ENCODE measurements at regions not wholly inside any gene's neighbourhood (a gene's known extent, or its start where the extent isn't known, plus 50 kb on each side); places are given as distances from the start of the nearest gene placed in this dataset.

DNA sequence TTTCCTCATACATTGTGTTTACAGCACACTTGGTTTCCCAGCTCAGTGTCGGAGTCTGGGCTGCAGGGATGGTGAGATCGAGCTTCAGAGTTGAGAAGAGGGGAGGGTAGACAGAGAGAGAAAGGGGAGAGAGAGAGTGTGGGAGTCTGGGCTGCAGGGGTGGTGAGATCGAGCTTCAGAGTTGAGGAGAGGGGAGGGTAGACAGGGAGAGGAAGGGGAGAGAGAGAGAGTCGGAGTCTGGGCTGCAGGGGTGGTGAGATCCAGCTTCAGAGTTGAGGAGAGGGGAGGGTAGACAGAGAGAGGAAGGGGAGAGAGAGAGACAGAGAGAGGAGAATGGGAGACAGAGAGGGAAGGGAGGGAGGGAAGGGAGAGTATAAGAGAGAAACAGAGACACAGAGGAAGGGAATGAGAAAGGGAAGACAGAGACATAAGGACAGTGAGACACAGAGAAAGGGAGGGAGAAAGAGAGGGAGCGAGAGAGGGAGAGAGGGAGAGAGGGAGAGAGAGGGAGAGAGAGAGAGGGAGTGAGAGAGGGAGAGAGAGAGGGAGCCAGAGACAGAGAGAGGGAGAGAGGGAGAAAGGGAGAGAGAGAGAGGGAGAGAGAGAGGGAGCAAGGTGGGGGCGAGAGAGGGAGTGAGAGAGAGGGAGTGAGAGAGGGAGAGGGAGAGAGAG is 222.7 kb upstream of the GMDS start:
- Histone ChIP-seq H3K27me3 (ENCODE audit: insufficient read depth, insufficient read length) (no peaks in the 10 kb centered on the region), H3K9me3 (ENCODE audit: insufficient read depth, low read length) (no peaks in the 10 kb centered on the region), H3K4me1 (ENCODE audit: insufficient read depth, insufficient read length) (no peaks in the 10 kb centered on the region), H3K4me3 (ENCODE audit: insufficient read length, low read depth) (no peak overlapping the region), H3K9ac (ENCODE audit: insufficient read length, low read depth) (no peak overlapping the region), H3K36me3 (ENCODE audit: insufficient read depth, insufficient read length, low read length) (no peaks in the 10 kb centered on the region)
- DNase-seq (ENCODE audit: low read depth, low spot score) = no peak
- TF ChIP-seq ZNF274 (IDR thresholded peaks at IDR 0.05; ENCODE audit: low read depth, low read length) (no peak), YY1 (IDR thresholded peaks at IDR 0.05; ENCODE audit: insufficient read depth, insufficient read length) (no peak), SUZ12 (IDR thresholded peaks at IDR 0.05; ENCODE audit: extremely low read depth, insufficient read depth, insufficient read length) (no peak)

- TF ChIP-seq ZNF274 (IDR thresholded peaks at IDR 0.05; ENCODE audit: low read depth, low read length) (no peak), YY1 (IDR thresholded peaks at IDR 0.05; ENCODE audit: insufficient read depth, insufficient read length) (no peak), SUZ12 (IDR thresholded peaks at IDR 0.05; ENCODE audit: extremely low read depth, insufficient read depth, insufficient read length) (no peak)
- no peaks in the 10 kb centered on the region for H3K36me3 ChIP-seq (ENCODE audit: insufficient read depth, insufficient read length, low read length)
- no peaks in the 10 kb centered on the region for H3K27me3 ChIP-seq (ENCODE audit: insufficient read depth, insufficient read length)
- H3K9me3 ChIP-seq (ENCODE audit: insufficient read depth, low read length) = no peaks in the 10 kb centered on the region
- no peaks in the 10 kb centered on the region for H3K4me1 ChIP-seq (ENCODE audit: insufficient read depth, insufficient read length)
- H3K4me3 ChIP-seq (ENCODE audit: insufficient read length, low read depth) = no peak overlapping the region
- DNase-seq (ENCODE audit: low read depth, low spot score) = no peak
- H3K9ac ChIP-seq (ENCODE audit: insufficient read length, low read depth) = no peak overlapping the region
Observed at GRCh38 chr6:2465336-2465735, 219.9 kb upstream of the GMDS start.

GRCh38 chr6:2464641-2465040 is 219.2 kb upstream of the GMDS start:
- TF ChIP-seq ZNF274 (IDR thresholded peaks at IDR 0.05; ENCODE audit: low read depth, low read length) (no peak), YY1 (IDR thresholded peaks at IDR 0.05; ENCODE audit: insufficient read depth, insufficient read length) (no peak), SUZ12 (IDR thresholded peaks at IDR 0.05; ENCODE audit: extremely low read depth, insufficient read depth, insufficient read length) (no peak)
- H3K27me3 ChIP-seq (ENCODE audit: insufficient read depth, insufficient read length) = no peaks in the 10 kb centered on the region
- H3K4me1 ChIP-seq (ENCODE audit: insufficient read depth, insufficient read length) = no peaks in the 10 kb centered on the region
- H3K9ac ChIP-seq (ENCODE audit: insufficient read length, low read depth) = no peak overlapping the region
- no peaks in the 10 kb centered on the region for H3K36me3 ChIP-seq (ENCODE audit: insufficient read depth, insufficient read length, low read length)
- no peaks in the 10 kb centered on the region for H3K9me3 ChIP-seq (ENCODE audit: insufficient read depth, low read length)
- no peak for DNase-seq (ENCODE audit: low read depth, low spot score)
- H3K4me3 ChIP-seq (ENCODE audit: insufficient read length, low read depth) = no peak overlapping the region

- Histone ChIP-seq H3K4me3 (ENCODE audit: insufficient read length, low read depth) (no peak overlapping the region), H3K27me3 (ENCODE audit: insufficient read depth, insufficient read length) (no peaks in the 10 kb centered on the region), H3K4me1 (ENCODE audit: insufficient read depth, insufficient read length) (no peaks in the 10 kb centered on the region), H3K36me3 (ENCODE audit: insufficient read depth, insufficient read length, low read length) (no peaks in the 10 kb centered on the region), H3K9ac (ENCODE audit: insufficient read length, low read depth) (no peak overlapping the region), H3K9me3 (ENCODE audit: insufficient read depth, low read length) (no peaks in the 10 kb centered on the region)
- TF ChIP-seq YY1 (IDR thresholded peaks at IDR 0.05; ENCODE audit: insufficient read depth, insufficient read length) (no peak), SUZ12 (IDR thresholded peaks at IDR 0.05; ENCODE audit: extremely low read depth, insufficient read depth, insufficient read length) (no peak), ZNF274 (IDR thresholded peaks at IDR 0.05; ENCODE audit: low read depth, low read length) (no peak)
- no peak for DNase-seq (ENCODE audit: low read depth, low spot score)
Observed at GRCh38 chr6:2462831-2463230, 217.4 kb upstream of the GMDS start.

GRCh38 chr6:2460216-2460745 is 214.9 kb upstream of the GMDS start:
- no peaks in the 10 kb centered on the region for H3K9me3 ChIP-seq (ENCODE audit: insufficient read depth, low read length)
- H3K4me3 ChIP-seq (ENCODE audit: insufficient read length, low read depth) = no peak overlapping the region
- H3K4me1 ChIP-seq (ENCODE audit: insufficient read depth, insufficient read length) = no peaks in the 10 kb centered on the region
- H3K27me3 ChIP-seq (ENCODE audit: insufficient read depth, insufficient read length) = no peaks in the 10 kb centered on the region
- H3K9ac ChIP-seq (ENCODE audit: insufficient read length, low read depth) = no peak overlapping the region
- H3K36me3 ChIP-seq (ENCODE audit: insufficient read depth, insufficient read length, low read length) = no peaks in the 10 kb centered on the region
- TF ChIP-seq ZNF274 (IDR thresholded peaks at IDR 0.05; ENCODE audit: low read depth, low read length) (no peak), SUZ12 (IDR thresholded peaks at IDR 0.05; ENCODE audit: extremely low read depth, insufficient read depth, insufficient read length) (no peak), YY1 (IDR thresholded peaks at IDR 0.05; ENCODE audit: insufficient read depth, insufficient read length) (no peak)
- DNase-seq (ENCODE audit: low read depth, low spot score) = no peak

DNA sequence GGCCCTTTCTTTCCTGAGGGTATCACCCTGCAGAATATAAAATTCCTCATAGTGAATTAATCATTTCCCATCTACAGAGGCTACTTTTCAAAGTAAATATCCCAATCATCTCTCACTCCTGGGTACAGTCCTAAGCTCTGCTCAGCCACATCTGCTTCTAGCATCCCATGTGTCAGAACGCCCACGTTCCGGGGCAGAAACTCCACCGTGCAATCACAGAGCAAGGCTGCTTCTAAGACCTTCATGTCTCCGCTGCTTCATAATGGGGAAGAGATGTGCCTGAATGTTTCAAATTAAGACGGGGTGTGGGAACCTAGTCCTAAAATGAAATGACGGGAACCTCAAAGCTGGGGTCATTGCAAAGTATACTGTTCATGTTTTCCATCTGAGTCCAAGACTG is 208.8 kb upstream of the GMDS start:
- no peak for DNase-seq (ENCODE audit: low read depth, low spot score)
- Histone ChIP-seq H3K9me3 (ENCODE audit: insufficient read depth, low read length) (no peaks in the 10 kb centered on the region; the same call in 1 of the 2 replicates), H3K4me1 (ENCODE audit: insufficient read depth, insufficient read length) (no peaks in the 10 kb centered on the region), H3K27me3 (ENCODE audit: insufficient read depth, insufficient read length) (peaks cover 9% of the 10 kb centered on the region), H3K9ac (ENCODE audit: insufficient read length, low read depth) (no peak overlapping the region), H3K36me3 (ENCODE audit: insufficient read depth, insufficient read length, low read length) (no peaks in the 10 kb centered on the region), H3K4me3 (ENCODE audit: insufficient read length, low read depth) (no peak overlapping the region)
- TF ChIP-seq YY1 (IDR thresholded peaks at IDR 0.05; ENCODE audit: insufficient read depth, insufficient read length) (no peak), ZNF274 (IDR thresholded peaks at IDR 0.05; ENCODE audit: low read depth, low read length) (no peak), SUZ12 (IDR thresholded peaks at IDR 0.05; ENCODE audit: extremely low read depth, insufficient read depth, insufficient read length) (no peak)

DNA sequence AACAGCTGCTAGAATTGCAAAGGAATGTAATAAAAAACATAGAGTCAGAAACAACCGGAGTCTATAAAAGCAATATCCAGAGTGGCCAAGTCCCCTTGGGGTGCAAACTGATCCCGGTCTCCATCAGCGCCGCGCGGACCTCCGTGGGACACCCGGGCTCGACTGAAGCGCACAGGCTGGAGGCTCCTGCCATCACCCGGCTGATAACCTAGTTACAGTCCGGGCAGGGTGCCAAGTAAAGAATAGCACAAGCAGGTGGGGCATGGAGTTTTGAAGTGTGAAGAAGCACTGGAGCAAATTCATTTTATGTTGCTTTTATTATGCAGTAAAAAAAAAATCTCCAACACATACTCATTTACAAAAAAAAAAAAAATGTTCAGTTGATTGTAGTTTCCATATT is 205.1 kb upstream of the GMDS start:
- Histone ChIP-seq H3K9ac (ENCODE audit: insufficient read length, low read depth) (no peak overlapping the region), H3K36me3 (ENCODE audit: insufficient read depth, insufficient read length, low read length) (no peaks in the 10 kb centered on the region), H3K4me3 (ENCODE audit: insufficient read length, low read depth) (no peak overlapping the region), H3K4me1 (ENCODE audit: insufficient read depth, insufficient read length) (no peaks in the 10 kb centered on the region), H3K9me3 (ENCODE audit: insufficient read depth, low read length) (no peaks in the 10 kb centered on the region; the same call in 1 of the 2 replicates), H3K27me3 (ENCODE audit: insufficient read depth, insufficient read length) (peaks cover 10% of the 10 kb centered on the region)
- no peak for DNase-seq (ENCODE audit: low read depth, low spot score)
- TF ChIP-seq YY1 (IDR thresholded peaks at IDR 0.05; ENCODE audit: insufficient read depth, insufficient read length) = no peak
- no peak for TF ChIP-seq SUZ12 (IDR thresholded peaks at IDR 0.05; ENCODE audit: extremely low read depth, insufficient read depth, insufficient read length)
- no peak for TF ChIP-seq ZNF274 (IDR thresholded peaks at IDR 0.05; ENCODE audit: low read depth, low read length)

Measured in NT2/D1 (cell line).